Astrocyte of the spinal cord (primary cell): ENCODE measurements at regions not wholly inside any gene's neighbourhood (a gene's known extent, or its start where the extent isn't known, plus 50 kb on each side); places are given as distances from the start of the nearest gene placed in this dataset.

Experiments used
- DNase-seq: peaks from one replicate; pipeline ENCODE4 v3.0.0; 2011; ENCODE audit warnings: low read depth, low spot score
- H3K4me3 ChIP-seq: 2 replicates; pipeline ENCODE4 v1.5.1; 2011; ENCODE audit warnings: low read depth, mild to moderate bottlenecking, low read length, moderate library complexity
- in situ Hi-C: cut with HindIII; loops from 2 replicates; pipeline ENCODE4 v1.10.0; 2017; ENCODE audit warnings: low sequenced_read_pairs
- TF ChIP-seq, protein P1 (sequence below): IDR thresholded peaks from 2 replicates; pipeline ENCODE4 v1.5.1; 2012; ENCODE audit warnings: low read depth, mild to moderate bottlenecking, low read length, inconsistent platforms

DNA sequence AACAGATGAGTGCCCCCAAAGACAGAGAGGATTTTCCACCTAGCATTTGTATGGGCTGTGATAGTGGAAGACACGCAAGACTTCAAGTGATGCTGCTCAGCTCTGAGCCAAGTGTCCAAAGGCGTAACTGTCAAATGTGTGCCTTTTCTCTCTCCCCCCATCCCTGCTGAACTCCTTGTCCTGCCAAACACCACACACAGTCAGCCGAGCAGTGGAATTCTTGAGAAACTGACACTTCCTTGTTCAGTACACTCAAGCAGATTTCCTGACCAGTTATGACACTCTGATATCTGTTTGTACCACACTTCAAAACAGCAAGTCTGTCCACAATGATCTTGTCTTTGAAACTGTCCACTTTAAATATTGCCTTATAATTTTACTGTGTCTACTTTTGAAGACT, 166.4 kb downstream of the PIK3R1 start:
- TF ChIP-seq, protein P1, sequence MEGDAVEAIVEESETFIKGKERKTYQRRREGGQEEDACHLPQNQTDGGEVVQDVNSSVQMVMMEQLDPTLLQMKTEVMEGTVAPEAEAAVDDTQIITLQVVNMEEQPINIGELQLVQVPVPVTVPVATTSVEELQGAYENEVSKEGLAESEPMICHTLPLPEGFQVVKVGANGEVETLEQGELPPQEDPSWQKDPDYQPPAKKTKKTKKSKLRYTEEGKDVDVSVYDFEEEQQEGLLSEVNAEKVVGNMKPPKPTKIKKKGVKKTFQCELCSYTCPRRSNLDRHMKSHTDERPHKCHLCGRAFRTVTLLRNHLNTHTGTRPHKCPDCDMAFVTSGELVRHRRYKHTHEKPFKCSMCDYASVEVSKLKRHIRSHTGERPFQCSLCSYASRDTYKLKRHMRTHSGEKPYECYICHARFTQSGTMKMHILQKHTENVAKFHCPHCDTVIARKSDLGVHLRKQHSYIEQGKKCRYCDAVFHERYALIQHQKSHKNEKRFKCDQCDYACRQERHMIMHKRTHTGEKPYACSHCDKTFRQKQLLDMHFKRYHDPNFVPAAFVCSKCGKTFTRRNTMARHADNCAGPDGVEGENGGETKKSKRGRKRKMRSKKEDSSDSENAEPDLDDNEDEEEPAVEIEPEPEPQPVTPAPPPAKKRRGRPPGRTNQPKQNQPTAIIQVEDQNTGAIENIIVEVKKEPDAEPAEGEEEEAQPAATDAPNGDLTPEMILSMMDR: no peak
- no peak for DNase-seq
- in situ Hi-C loops: no loop called here
- H3K4me3 ChIP-seq: no peak overlapping the region

- in situ Hi-C loops: no loop called here
- DNase-seq: no peak
- H3K4me3 ChIP-seq: no peak overlapping the region
- TF ChIP-seq, protein P1: no peak
These were observed 167.1 kb downstream of the PIK3R1 start for GRCh38 chr5:68382640-68383039.

- in situ Hi-C loops: no loop called here
- no peak overlapping the region for H3K4me3 ChIP-seq
- TF ChIP-seq, protein P1: no peak
- DNase-seq: no peak
These were observed 168.3 kb downstream of the PIK3R1 start for GRCh38 chr5:68383888-68384310.

- TF ChIP-seq, protein P1: no peak
- no peak overlapping the region for H3K4me3 ChIP-seq
- in situ Hi-C loops: no loop called here
- no peak for DNase-seq
These were observed 169.5 kb downstream of the PIK3R1 start for GRCh38 chr5:68384936-68385594.

DNA sequence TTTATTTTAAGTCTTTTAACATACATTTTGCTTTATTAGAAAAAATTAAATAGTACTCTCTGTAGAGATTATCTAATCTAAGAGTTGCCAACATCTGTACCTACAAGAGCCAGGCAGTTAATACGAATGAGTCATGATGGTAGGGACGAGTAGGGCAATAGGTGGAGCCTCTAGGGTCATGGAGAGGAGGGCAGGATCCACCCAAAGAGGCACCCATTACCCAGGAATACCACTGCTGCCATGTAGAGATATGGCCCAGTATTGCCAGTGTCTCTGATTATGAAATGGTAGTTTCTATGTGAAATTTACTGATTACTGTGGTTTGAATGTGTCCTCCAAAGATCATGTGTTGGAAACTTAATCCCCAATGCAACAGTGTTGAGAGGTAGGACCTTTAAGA, 170.4 kb downstream of the PIK3R1 start:
- TF ChIP-seq, protein P1: no peak
- in situ Hi-C loops: no loop called here
- H3K4me3 ChIP-seq: no peak overlapping the region
- no peak for DNase-seq

DNA sequence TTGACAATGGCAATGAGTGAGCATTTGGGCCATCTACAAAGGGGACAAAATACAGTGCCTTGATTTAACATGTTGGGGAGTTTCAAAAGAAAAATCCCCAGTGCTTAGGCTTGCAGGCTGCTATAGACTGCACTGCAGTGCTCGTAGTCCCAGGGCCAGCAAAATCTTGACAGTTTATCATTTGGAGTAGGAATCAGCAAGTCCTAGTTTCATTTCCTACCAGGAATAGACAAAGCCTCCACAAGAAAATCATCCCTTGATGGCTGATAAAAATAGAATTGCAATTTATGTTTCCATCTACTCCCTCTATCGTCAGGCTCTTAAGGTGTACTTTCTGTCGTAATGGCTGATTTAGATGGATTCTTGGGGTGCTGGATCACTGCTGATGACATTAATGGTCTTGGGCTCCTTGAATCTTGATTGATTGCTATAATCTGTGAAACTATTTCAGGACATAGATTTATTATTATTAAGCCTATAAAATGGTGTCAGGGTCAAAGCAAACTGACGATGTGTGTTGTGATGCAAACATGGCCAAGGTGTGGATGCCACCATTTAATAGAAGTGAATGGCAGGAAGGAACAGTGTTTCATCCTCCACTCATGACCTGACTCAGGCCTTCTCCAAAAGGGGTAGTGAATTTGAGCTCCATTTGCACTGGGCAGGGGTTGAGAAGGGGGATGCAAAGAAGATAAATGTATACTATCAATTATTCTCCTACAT, 171.7 kb downstream of the PIK3R1 start:
- TF ChIP-seq, protein P1: no peak
- no peak overlapping the region for H3K4me3 ChIP-seq
- no peak for DNase-seq
- in situ Hi-C loops: no loop called here
